ENCODE measurements at regions not wholly inside any gene's neighbourhood (a gene's known extent, or its start where the extent isn't known, plus 50 kb on each side); places are given as distances from the start of the nearest gene placed in this dataset.

DNA sequence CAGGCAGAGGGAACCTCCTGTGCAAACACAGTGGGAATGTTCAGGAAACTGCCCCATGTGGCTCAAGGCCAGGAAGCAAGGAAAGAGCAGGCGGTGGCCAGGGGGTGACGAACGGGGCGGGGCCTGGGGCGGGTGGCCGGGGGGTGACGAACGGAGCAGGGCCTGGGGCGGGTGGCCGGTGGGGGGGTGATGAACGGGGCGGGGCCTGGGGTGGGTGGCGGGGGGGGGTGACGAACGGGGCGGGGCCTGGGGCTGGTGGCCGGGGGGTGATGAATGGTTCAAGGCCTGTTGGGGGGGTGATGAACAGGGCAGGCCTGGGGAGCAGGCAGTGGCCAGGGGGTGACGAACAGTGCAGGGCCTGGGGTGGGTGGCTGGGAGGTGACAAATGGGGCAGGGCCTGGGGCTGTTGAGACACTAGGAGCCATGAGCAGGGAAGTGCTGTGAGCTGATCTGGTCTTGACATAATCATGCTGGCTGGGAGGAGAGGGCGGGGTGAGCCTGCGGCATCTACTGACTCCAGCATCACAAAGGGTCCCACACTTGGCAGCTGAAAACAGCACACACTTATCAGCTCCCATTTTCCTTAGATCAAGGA, 62.7 kb upstream of the FBRSL1 start:
- H3K27ac ChIP-seq = no peak overlapping the region

DNA sequence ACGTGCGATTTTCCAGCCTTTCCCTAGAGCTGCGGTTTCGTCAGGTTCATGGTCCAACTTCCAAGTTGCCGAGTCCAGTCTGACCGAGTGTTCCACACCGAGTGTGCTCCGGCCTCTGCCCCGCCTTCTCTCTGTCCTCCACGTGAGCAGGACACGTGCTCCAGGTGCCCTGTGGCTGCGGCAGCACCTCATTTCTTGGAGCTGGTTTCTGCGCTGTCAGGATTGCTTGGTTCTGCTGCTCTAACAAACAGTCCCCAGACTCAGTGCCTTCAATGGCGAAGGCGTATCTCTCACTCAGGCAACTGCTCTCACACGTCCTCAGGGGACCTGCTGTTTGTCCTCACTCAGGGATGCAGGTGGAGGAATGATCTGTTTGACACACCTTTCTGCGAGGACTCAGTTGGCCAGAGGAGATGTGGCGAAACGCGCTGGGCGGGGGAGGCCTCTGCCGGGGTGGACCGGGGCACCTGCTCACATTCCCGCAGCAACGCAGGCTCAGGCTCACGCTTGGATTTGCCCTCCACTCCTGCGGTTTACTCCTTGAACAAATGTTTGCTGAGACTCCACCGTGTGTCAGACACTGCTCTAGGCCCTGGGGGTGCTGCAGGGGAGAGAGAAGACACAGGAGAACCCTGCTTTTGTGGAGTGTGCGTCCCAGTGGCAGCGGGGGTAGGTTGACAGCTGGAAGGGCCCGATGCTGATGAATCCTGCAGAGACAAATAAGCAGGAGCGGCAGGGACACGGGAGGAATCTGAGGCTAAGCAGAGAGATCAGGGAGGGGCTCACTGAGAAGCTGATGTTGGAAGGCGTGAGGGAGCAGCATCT, 63.4 kb upstream of the FBRSL1 start:
- H3K4me3 ChIP-seq = no peak overlapping the region

More for the DNA sequence above, 62.7 kb upstream of the FBRSL1 start:
- H3K4me3 ChIP-seq = no peak overlapping the region

DNA sequence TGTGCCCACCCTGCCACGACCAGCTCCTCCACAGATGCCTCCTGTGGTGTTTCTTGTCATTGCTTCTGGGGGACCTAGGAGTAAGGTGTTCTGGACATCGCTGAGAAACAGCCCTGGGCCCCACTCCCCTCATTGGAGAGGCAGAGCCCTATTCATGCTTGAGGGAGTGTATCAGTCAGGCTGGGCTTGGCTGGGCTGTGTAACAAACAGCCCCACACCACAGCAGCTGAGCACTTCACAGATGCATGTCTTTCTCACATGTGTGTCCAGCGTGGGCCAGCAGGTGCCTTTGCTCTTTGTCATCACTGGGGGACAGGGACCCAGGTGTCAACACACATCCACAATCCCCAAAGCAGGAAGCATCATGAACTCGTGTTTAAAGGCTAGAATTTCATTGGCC, 65.1 kb upstream of the FBRSL1 start:
- Histone ChIP-seq H3K4me3 (no peak overlapping the region), H3K27ac (no peak overlapping the region)

More for the DNA sequence above, 63.4 kb upstream of the FBRSL1 start:
- H3K27ac ChIP-seq = no peak overlapping the region

DNA sequence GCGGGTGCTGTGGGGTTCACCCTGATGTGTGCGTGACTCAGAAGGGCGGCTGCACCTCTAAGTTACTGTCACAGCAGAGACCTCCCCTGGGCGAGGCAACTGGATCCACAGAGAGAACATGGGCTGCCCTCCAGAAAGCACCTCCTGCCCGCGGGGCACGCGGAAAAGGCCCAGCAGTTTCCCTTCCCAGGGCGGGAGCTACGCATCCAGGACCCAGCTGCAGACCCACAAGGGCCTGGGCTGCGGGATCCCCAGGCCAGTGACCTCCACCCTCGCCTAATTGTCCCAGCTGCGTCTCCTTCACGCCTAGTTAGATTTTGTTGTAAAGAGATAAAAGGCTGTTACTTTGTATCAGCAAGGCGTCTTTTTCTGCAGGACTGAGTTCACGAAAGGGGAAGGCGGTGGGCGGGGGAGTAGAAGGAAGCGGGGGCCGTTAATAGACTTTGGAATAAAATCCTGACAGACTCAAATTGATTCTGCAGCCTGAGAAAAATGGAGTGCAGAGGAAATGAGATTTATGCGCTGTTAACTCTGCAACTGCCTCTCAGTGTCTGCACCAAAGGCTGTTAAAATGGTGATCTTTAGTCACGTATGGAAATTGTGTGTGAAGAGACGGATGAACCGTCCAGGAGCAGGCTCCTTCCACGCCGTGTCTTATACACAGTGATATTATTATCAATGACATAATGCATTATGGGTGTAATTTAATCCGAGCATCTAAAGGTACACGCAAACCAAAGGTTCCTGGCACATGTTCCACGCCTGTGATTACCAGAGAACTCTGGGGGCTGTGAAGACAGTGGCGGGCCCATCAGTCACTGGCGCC, 65.9 kb upstream of the FBRSL1 start:
- H3K27ac ChIP-seq = no peak overlapping the region
- H3K4me3 ChIP-seq = no peak overlapping the region

DNA sequence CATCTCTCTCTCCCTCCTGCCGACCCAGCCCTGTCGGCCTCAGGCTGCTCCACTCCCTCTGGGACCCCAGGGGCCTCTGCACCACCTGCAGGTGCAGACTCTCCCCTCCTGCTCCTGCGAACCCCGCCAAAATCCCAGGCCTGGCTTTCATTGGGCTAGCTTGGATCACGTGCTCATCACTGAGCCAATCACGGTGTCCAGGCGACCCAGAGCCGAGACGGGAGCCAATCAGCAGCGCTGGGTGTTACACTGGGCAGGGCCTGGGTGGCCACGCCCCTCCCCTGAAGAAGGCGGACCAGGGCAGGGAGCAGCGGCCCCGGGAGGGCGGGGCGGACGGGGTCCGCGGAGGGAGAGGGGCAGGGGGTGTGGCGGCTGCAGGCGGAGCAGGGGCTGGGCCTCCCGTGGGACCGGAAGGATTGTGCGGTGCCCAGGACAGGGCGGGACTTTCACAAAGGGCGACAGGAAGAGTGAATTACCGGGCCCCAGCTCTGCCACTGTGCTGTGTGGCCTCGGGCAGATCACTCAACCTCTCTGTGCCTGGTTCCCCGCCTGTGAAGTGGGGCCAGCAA, 66.6 kb upstream of the FBRSL1 start:
- H3K4me3 ChIP-seq = no peak overlapping the region

DNA sequence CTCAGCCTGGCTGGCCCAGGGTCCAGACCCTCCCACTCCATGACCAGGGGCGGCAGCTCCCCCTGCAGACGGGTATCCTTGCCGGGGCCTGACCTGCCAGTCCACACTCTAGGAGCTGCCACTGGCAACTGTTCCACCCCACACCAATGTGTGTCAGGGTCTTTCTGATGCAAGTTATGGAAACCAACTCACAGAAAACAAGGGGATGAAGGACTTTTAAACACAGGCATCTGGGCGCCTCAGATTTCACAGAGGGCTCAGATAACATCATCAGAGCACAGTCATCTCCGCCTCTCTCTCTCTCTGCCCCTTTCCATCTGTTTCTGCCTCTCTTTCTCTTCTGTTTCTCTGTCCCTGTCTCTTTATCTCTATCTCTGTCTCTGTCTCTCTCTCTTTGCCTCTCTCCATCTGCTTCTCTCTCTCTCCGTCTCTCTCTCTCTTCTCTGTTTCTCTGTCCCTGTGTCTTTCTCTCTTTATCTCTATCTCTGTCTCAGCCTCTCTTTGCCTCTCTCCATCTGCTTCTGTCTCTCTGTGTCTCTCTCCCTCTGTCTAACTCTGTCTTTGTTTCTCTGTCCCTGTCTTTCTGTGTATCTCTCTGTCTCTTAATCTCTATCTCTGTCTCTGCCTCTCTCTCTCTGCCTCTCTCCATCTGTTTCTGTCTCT, 67.4 kb upstream of the FBRSL1 start:
- H3K4me3 ChIP-seq = no peak overlapping the region
- H3K27ac ChIP-seq = no peak overlapping the region

More for the DNA sequence above, 66.6 kb upstream of the FBRSL1 start:
- peak overlapping the region in 1 of 21 experiments; percentile 35 for H3K27ac ChIP-seq

DNA sequence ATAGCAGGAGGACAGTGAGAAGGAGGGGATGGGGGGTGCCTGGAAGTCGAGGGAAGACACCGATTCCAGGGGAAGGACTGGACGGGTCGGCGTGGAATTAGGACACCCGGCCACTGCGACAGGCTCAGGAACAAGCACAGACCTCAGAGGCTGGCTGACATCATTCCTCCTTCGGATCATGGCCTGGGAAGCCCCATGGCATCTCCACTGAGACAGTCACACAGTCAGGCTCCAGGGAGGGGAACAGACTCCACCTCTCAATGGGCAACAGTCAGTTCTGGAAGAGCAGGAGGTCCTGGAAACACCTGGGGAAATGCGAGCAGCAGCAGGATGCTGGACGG, 67.9 kb upstream of the FBRSL1 start:
- Histone ChIP-seq H3K4me3 (no peak overlapping the region), H3K27ac (no peak overlapping the region)

DNA sequence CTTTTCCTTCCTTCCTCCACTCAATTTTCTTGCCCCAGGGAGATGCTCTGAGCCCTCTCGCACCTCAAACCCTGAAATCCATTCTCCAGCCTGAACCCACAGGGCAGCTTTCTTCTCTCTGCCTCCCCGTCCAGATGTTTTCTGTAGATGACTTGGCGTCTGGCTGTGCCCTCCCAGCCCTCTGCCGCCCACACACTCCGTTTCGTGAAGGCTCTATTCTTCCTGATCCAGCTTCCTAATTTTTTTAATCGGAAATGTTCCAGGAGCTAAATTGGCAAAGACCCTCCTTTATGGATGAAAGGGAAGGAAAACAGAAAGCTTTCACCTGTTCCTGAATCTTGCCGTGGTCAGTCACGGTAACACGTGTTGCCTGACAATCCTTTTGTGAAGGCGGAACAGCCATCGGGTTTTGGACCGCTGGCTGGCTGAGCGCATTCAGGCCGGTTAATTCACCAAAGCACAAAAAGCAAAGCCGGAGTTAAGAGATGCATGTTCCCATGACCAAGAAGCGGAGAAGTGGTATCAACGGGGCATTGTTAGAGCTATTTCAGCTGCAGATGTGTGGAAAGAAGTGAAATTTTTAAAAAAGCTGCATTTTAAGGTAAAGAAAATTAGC, 70.2 kb upstream of the FBRSL1 start:
- no peak overlapping the region for H3K27ac ChIP-seq
- no peak overlapping the region for H3K4me3 ChIP-seq

DNA sequence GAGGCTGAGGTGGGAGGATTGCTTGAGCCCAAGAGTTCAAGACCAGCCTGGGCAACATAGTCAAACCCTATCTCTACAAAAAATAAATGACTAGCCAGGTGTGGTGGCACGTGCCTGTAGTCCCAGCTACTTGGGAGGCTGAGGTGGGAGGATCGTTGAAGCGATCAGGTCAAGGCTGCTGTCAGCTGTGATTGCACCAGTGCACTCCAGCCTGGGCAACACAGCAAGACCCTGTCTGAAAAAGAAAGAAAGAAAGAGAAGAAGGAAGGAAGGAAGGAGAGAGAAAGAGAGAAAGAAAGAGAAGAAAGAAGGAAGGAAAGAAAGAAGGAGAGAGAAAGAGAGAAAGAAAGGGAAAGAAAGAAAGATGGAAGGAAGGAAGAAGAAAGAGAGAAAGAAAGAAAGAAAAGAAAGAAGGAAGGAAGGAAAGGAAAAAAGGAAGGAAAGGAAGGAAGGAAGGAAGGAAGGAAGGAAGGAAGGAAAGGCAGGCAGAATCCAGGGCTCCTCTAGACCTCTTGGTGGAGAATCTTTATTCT, 71.5 kb upstream of the FBRSL1 start:
- Histone ChIP-seq H3K27ac (no peak overlapping the region), H3K4me3 (no peak overlapping the region)

DNA sequence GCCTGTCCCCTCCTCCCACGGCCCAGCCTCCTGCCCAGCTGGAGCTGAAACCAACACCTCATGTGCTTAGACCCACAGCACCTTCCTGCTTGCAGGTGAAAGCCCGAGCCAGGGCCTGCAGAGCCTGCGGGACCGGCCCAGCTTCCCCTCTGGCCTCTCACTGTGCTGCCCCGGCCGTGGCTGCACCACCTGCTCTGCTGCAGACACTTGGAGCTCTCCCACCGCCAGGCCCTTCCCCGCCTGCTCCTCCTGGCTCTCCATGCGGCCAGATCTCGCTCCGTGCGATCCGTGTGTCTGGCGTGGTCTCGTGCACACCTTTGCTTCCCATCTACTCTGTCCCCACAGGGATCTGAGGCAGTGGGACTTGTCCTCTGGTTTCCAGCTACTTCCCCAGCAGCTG, 72.2 kb upstream of the FBRSL1 start:
- Histone ChIP-seq H3K4me3 (no peak overlapping the region), H3K27ac (no peak overlapping the region)

DNA sequence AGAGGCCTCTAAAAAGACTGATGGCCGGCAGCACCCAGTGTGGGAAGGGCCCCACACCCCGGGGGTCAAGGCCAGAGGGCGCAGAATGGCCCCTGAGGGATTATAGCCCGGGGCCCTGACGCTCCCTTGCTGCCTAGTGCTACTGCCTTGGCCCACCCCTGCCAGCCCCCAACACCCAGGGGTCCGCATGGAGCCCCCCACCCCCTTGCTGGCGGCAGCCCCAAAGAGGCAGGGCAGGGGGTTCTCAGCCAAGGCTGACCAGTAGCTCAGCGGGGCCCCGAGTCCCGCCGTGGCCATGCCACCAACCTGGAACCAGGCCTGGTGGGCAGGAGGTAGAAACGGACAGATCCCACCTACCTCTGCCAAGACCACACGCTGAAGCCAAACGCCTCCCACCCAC, 73.1 kb upstream of the FBRSL1 start:
- H3K27ac ChIP-seq = no peak overlapping the region
- H3K4me3 ChIP-seq = no peak overlapping the region

DNA sequence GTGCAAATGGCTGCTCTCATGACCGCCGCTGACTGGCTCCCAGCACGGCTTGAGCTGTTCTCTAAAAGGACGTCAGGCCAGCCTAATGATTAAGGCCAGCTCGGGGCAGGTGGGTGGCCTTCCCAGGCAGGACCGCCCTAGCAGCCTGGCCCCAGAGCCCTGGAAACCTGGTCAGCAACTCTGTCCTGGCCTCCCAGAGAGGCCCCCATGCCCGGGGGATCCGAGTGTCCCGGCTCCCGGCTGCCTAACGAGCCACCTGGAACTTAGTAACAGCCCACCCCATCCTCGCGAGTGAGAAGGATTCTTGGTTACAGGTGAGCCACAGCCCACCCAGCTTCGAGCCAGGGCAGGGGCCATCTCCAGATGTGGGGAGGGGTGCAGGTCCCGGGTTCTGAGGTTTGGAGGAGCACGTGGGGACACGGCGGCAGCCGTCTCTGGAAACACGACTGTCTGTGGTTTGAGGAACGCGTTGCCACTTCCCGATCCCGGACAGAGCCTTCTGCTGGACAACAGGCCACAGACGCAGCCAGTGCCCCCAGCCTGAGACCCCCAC, 73.8 kb upstream of the FBRSL1 start:
- H3K27ac ChIP-seq = no peak overlapping the region
- H3K4me3 ChIP-seq = no peak overlapping the region

DNA sequence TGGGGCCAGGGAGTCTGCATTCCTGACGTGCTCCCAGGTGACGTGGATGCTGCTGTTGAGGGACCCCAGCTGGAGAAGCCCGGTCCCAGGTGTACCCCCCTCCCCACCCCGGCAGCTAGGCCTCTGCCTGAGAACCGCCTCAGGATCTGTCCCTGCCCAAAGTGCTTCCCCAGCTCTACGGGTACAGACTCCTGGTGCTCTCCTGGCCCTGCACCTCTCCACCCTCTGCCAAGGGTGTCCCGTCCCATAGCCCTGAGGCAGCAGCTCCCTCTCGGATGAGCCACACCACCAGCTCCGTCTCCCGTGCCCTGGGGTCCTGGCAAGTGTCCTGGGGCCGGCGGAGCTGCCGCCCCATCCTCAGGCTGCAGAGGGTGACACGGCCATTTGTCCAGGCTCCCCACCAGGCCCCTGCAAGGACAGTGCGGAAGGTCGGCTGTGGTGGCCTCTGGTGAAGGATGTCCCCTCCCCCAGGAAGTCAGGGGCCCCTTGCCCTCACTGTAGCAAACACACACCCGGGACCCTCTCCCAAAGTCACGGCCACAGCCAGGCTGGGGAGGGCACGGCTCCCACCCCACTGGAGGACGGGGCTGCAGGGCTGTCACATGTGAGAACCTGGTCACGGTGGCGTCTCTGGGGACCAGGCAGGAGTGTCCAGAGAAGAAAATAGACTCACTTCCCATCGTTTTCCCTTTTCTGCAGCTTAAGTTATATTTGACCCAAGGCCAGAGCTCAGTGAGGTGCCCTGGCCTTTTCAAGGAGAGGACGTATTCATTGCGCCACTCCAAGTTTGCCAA, 74.4 kb upstream of the FBRSL1 start:
- Histone ChIP-seq H3K27ac (no peak overlapping the region), H3K4me3 (no peak overlapping the region)

DNA sequence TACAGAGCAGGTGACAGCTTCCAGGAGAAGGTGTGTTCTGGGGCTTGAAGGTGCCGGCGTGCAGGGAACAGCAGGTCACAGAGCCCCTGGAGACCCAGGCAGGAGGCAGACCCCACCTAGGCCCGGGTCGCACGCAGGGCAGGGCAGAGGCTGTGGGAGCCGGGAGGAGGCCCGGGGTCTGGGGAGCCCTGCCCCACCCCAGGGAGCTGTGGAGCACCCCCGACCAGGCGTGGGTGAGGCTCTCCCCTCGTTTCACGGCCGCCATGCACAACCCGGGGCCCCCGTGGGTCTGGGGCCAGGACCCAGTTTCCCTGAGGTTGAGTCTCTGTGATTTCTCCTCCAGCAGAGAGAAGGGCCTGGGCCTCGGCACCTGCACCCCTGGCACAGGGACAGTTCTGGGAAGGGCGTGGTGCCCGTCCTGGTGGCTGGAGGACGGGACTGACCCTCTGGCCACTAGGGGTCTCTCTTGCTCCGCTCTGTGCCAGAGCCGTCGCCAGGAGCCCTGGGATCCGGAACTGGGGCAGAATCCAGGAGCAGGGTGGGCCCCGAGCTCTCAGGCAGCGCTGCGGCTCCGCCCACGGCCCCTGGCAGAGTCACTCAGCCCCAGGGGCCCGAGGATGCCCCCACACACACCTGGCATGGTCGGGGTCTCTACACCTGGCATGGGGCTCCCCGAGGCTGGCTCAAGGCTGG, 75.2 kb upstream of the FBRSL1 start:
- Histone ChIP-seq H3K27ac (no peak overlapping the region), H3K4me3 (no peak overlapping the region)

DNA sequence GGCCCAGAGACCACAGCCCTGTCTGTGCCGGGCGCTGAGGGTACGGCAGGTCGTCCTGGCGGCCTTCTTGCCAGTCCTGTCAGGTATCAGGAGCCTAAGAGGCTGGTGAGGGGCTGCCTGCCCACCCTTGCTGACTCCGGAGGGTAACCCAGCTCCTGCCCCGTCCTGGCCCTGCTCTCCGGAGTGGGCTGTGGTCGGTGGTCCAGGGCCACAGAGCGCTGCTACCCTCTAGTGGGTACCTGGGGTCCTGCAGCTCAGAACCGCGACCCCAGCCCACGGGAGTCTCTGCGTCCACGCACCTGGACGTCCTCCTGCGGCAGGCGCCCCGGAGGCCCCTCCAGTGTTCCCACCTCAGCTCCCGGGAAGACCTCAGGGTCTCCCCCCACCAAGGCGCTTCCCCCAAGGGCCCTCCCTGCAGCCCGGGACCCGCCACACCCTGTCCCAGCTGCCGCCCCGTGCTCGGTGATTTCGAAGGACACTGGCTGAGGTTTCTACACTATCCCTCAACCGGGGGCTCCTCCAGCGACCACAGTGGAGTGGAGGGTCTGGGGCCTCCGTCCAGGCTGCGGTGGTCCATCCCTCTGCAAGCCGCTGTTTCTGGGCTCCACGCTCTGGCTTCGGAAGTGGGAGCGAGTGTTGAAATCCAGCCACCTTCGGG, 75.9 kb upstream of the FBRSL1 start:
- H3K4me3 ChIP-seq = no peak overlapping the region
- H3K27ac ChIP-seq = no peak overlapping the region

DNA sequence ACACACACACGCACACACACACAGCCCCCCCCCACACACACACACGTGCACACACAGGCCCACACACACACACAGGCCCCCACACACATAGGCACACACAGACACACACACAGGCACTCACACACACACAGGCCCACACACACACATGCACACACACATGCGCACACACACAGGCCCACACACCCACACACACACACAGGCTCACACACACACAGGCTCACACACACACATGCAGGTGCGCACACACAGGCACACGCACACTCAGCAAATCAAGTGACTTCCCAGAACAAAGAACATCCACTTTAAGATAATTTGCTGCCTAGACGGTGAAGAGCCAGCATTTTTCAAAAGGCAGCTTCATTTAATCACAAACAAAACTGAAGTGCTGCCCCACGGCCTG, 78.5 kb upstream of the FBRSL1 start:
- H3K27ac ChIP-seq = no peak overlapping the region
- H3K4me3 ChIP-seq = no peak overlapping the region

DNA sequence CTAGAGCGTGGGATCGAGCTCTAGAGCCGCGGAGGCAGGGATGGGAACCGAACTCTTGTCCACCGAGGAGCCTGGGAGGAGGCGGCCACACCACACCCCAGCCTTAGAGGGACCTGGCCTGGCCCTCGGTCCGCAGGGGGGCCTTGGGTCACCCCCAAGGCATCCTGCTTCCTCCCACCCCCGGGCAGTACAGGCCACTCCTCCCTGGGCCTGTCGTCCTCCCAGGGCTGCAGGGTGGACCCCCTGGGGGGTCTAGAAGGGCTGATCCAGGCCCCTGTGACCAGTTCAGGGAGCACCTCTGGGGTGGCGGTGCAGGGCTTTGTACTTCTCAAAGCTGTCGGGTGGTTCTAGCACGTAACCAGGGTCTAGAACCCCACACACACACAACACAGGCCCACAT, 79.1 kb upstream of the FBRSL1 start:
- Histone ChIP-seq H3K27ac (no peak overlapping the region), H3K4me3 (no peak overlapping the region)
